Loucy (cell line): ENCODE measurements at regions not wholly inside any gene's neighbourhood (a gene's known extent, or its start where the extent isn't known, plus 50 kb on each side); places are given as distances from the start of the nearest gene placed in this dataset.

Experiments
- H2AFZ ChIP-seq: fragments of 200-600 bp; sonication (generic); 2 replicates; pipeline ENCODE4 v1.6.0; 2016; ENCODE audit warnings: antibody characterized with exemption, mild to moderate bottlenecking, low read length, moderate library complexity
- H3F3A ChIP-seq: fragments of 200-600 bp; 2 replicates; pipeline ENCODE4 v1.6.0; 2016; ENCODE audit warnings: antibody characterized with exemption, low read depth, mild to moderate bottlenecking
- H3K27me3 ChIP-seq: fragments of 200-600 bp; sonication (generic); 2 replicates; pipeline ENCODE4 v1.6.1; 2014; ENCODE audit warnings: low read length, mild to moderate bottlenecking; ENCODE audit not compliant: insufficient read depth, poor library complexity, severe bottlenecking
- H3K36me3 ChIP-seq: fragments of 200-600 bp; sonication (generic); 2 replicates; pipeline ENCODE4 v1.6.1; 2016; ENCODE audit warnings: low read length; ENCODE audit not compliant: insufficient read depth
- H3K4me1 ChIP-seq: fragments of 200-600 bp; sonication (generic); 2 replicates; pipeline ENCODE4 v1.5.1; 2014; ENCODE audit warnings: low read length, mild to moderate bottlenecking; ENCODE audit not compliant: insufficient read depth, poor library complexity, severe bottlenecking
- H3K4me2 ChIP-seq: fragments of 200-600 bp; sonication (generic); 2 replicates; pipeline ENCODE4 v1.6.0; 2014; ENCODE audit warnings: antibody characterized with exemption, low read length, low read depth, mild to moderate bottlenecking; ENCODE audit not compliant: poor library complexity, severe bottlenecking
- H3K4me3 ChIP-seq: fragments of 200-600 bp; sonication (generic); 2 replicates; pipeline ENCODE4 v1.5.1; 2014; ENCODE audit warnings: low read length, mild to moderate bottlenecking, mixed read lengths; ENCODE audit not compliant: poor library complexity, severe bottlenecking
- H3K79me2 ChIP-seq: fragments of 200-600 bp; sonication (generic); 2 replicates; pipeline ENCODE4 v1.6.1; 2014; ENCODE audit warnings: low read length; ENCODE audit not compliant: insufficient read depth
- H3K9ac ChIP-seq: fragments of 200-600 bp; sonication (generic); 2 replicates; pipeline ENCODE4 v1.6.0; 2014; ENCODE audit warnings: mild to moderate bottlenecking, low read depth, low read length, moderate library complexity; ENCODE audit not compliant: poor library complexity, severe bottlenecking
- H3K9me2 ChIP-seq: fragments of 200-600 bp; sonication (generic); replicated peaks from 2 replicates; pipeline ENCODE4 v1.6.1; 2016; ENCODE audit warnings: low read depth, low read length, mixed read lengths
- H3K9me3 ChIP-seq: fragments of 200-600 bp; sonication (generic); 2 replicates; pipeline ENCODE4 v1.6.1; 2014; ENCODE audit warnings: mild to moderate bottlenecking, antibody characterized with exemption, low read length, low read depth; ENCODE audit not compliant: insufficient read depth
- H4K20me1 ChIP-seq: fragments of 200-600 bp; sonication (generic); 2 replicates; pipeline ENCODE4 v1.6.0; 2014; ENCODE audit warnings: antibody characterized with exemption, low read length, mild to moderate bottlenecking; ENCODE audit not compliant: insufficient read depth, poor library complexity, severe bottlenecking
- CTCF ChIP-seq: fragments of 200-600 bp; sonication (generic); conservative IDR thresholded peaks from 2 replicates; pipeline ENCODE4 v1.5.1; 2014; ENCODE audit warnings: mild to moderate bottlenecking, antibody characterized with exemption, low read length
- EZH2phosphoT487 ChIP-seq: fragments of 200-600 bp; IDR thresholded peaks from 2 replicates; pipeline ENCODE4 v1.6.1; 2018; ENCODE audit warnings: antibody characterized with exemption, mild to moderate bottlenecking, moderate library complexity, borderline replicate concordance

DNA sequence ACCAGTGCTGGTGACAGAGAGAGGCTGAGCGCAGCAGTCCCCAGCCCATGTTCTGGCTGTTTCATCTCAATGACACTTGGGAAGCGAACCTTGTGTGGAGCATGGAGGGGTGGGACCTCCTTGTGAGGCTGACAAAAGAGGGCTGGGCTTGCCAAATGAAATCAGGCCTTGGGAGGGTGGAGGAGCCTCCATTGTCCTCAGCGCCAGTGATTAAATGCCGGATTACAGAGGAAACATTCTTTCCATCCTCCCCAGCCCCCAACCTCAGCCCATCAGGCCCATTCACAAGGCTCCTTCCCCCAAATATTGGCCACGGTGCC is 63.3 kb upstream of the PAXBP1 start:
- H4K20me1 ChIP-seq = no peaks in the 10 kb centered on the region
- H3K9me2 ChIP-seq = no peaks in the 10 kb centered on the region
- TF ChIP-seq EZH2phosphoT487 (no peak), CTCF (no peak)
- H3K9ac ChIP-seq = no peak overlapping the region
- no peaks in the 10 kb centered on the region for H3F3A ChIP-seq
- H3K36me3 ChIP-seq = no peaks in the 10 kb centered on the region
- H3K4me2 ChIP-seq = no peak overlapping the region
- no peaks in the 10 kb centered on the region for H3K79me2 ChIP-seq
- no peaks in the 10 kb centered on the region for H3K27me3 ChIP-seq
- H3K4me3 ChIP-seq = no peak overlapping the region
- H3K4me1 ChIP-seq = no peaks in the 10 kb centered on the region
- H2AFZ ChIP-seq = no peak overlapping the region
- H3K9me3 ChIP-seq = no peaks in the 10 kb centered on the region; the same call in 1 of the 2 replicates

GRCh38 chr21:32842146-32842545 is 70.6 kb upstream of the PAXBP1 start:
- no peak for TF ChIP-seq EZH2phosphoT487
- no peak overlapping the region for H2AFZ ChIP-seq
- H3K27me3 ChIP-seq = no peaks in the 10 kb centered on the region
- H3F3A ChIP-seq = no peaks in the 10 kb centered on the region
- H3K36me3 ChIP-seq = no peaks in the 10 kb centered on the region
- H3K9me2 ChIP-seq = no peaks in the 10 kb centered on the region
- no peaks in the 10 kb centered on the region for H3K79me2 ChIP-seq
- H3K4me3 ChIP-seq = no peak overlapping the region
- H3K9me3 ChIP-seq = no peaks in the 10 kb centered on the region
- H3K4me1 ChIP-seq = no peaks in the 10 kb centered on the region
- H3K9ac ChIP-seq = no peak overlapping the region
- H3K4me2 ChIP-seq = no peak overlapping the region
- H4K20me1 ChIP-seq = no peaks in the 10 kb centered on the region

GRCh38 chr21:32843561-32843960 is 72.0 kb upstream of the PAXBP1 start:
- Histone ChIP-seq H3K36me3 (no peaks in the 10 kb centered on the region), H3K27me3 (no peaks in the 10 kb centered on the region), H3K4me1 (no peaks in the 10 kb centered on the region), H4K20me1 (no peaks in the 10 kb centered on the region), H3K4me3 (no peak overlapping the region), H3K79me2 (no peaks in the 10 kb centered on the region), H3K9me2 (no peaks in the 10 kb centered on the region), H2AFZ (no peak overlapping the region), H3F3A (no peaks in the 10 kb centered on the region), H3K4me2 (no peak overlapping the region), H3K9me3 (no peaks in the 10 kb centered on the region), H3K9ac (no peak overlapping the region)
- TF ChIP-seq EZH2phosphoT487 = no peak
- no peak for TF ChIP-seq CTCF

GRCh38 chr21:32844076-32844475 is 72.5 kb upstream of the PAXBP1 start:
- Histone ChIP-seq H3K9me3 (no peaks in the 10 kb centered on the region), H3F3A (no peaks in the 10 kb centered on the region), H3K9ac (no peak overlapping the region), H2AFZ (no peak overlapping the region), H4K20me1 (no peaks in the 10 kb centered on the region), H3K4me2 (no peak overlapping the region), H3K36me3 (no peaks in the 10 kb centered on the region), H3K4me1 (no peaks in the 10 kb centered on the region), H3K27me3 (no peaks in the 10 kb centered on the region), H3K79me2 (no peaks in the 10 kb centered on the region), H3K9me2 (no peaks in the 10 kb centered on the region), H3K4me3 (no peak overlapping the region)
- TF ChIP-seq CTCF (no peak), EZH2phosphoT487 (no peak)
